ENCODE measurements at regions not wholly inside any gene's neighbourhood (a gene's known extent, or its start where the extent isn't known, plus 50 kb on each side); places are given as distances from the start of the nearest gene placed in this dataset.

DNA sequence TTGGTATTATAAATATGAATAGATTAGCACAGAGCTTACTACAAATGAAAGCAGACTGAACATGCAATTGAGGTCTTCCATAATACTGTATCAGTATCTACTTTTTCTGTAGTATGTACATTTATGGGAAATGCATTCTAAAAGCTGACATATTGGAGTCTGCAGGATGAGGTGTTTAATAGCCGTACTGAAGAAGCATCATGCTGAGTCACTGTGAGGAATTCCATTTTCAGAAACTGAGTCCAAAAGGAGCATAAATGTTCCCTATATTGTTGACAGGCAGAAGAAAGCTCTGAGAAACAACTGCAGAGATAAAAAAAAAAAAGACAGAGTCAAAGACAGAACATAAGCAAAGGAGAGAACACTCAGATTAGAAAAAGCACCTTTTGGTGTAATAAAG, 366.7 kb upstream of the SPHKAP start:
- TF ChIP-seq, protein P1, sequence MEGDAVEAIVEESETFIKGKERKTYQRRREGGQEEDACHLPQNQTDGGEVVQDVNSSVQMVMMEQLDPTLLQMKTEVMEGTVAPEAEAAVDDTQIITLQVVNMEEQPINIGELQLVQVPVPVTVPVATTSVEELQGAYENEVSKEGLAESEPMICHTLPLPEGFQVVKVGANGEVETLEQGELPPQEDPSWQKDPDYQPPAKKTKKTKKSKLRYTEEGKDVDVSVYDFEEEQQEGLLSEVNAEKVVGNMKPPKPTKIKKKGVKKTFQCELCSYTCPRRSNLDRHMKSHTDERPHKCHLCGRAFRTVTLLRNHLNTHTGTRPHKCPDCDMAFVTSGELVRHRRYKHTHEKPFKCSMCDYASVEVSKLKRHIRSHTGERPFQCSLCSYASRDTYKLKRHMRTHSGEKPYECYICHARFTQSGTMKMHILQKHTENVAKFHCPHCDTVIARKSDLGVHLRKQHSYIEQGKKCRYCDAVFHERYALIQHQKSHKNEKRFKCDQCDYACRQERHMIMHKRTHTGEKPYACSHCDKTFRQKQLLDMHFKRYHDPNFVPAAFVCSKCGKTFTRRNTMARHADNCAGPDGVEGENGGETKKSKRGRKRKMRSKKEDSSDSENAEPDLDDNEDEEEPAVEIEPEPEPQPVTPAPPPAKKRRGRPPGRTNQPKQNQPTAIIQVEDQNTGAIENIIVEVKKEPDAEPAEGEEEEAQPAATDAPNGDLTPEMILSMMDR (IDR thresholded peaks at IDR 0.05): no peak
- no peak for TF ChIP-seq POLR2A (IDR thresholded peaks at IDR 0.05)

All from thyroid gland (tissue), 4 donors.